SK-N-SH (cell line): ENCODE measurements at regions not wholly inside any gene's neighbourhood (a gene's known extent, or its start where the extent isn't known, plus 50 kb on each side); places are given as distances from the start of the nearest gene placed in this dataset.

Experiments used
- CTCF ChIA-PET: fragments of 300-600, 350-600 bp; formaldehyde crosslinking; extraction: SDS; loops from one replicate; lab custom pipeline; 2021; lab: Yijun Ruan, JAX
- POLR2A ChIA-PET: fragments of 350-600 bp; sonication (Branson Sonifier 250); formaldehyde crosslinking; extraction: SDS; loops from one replicate; lab custom pipeline; 2020; ENCODE audit warnings: antibody characterized with exemption, inconsistent platforms; lab: Yijun Ruan, JAX
- DNase-seq: peaks from one replicate; pipeline ENCODE4 v3.0.0; 2012
- H2AFZ ChIP-seq: fragments of 200-600 bp; sonication (generic); 2 replicates; pipeline ENCODE4 v1.8.1; 2016; ENCODE audit warnings: antibody characterized with exemption, mild to moderate bottlenecking, low read depth
- H3F3A ChIP-seq: fragments of 200-600 bp; sonication (generic); replicated peaks from 2 replicates; pipeline ENCODE3; 2016; ENCODE audit warnings: antibody characterized with exemption, mild to moderate bottlenecking; ENCODE audit not compliant: insufficient read depth
- H3K27ac ChIP-seq, 2 experiments: fragments of 200-500 bp in 1 of 2; fragments of 200-600 bp in 1 of 2; sonication (Bioruptor generic) in 1 of 2; sonication (generic), shearing (Covaris generic) in 1 of 2; 2 replicates each; pipeline versions ENCODE4 v1.5.1 to v1.6.1; 2014 to 2016; ENCODE audit warnings: low read depth in 2 of 2, inconsistent platforms in 1 of 2, low read length in 1 of 2, mild to moderate bottlenecking in 1 of 2, mixed read lengths in 1 of 2
- H3K27me3 ChIP-seq: fragments of 200-600 bp; sonication (generic), shearing (Covaris generic); 2 replicates; pipeline ENCODE4 v1.6.1; 2016; ENCODE audit warnings: mixed run types; ENCODE audit not compliant: insufficient read depth
- H3K36me3 ChIP-seq, 2 experiments: fragments of 200-500 bp in 1 of 2; fragments of 200-600 bp in 1 of 2; sonication (Bioruptor generic) in 1 of 2; sonication (generic) in 1 of 2; replicated peaks in 1 of 2; 2 replicates each; pipeline versions ENCODE3 to v1.5.1; 2014 to 2016; ENCODE audit warnings: low read length in 1 of 2, mild to moderate bottlenecking in 1 of 2; ENCODE audit not compliant: insufficient read depth in 2 of 2, control insufficient read depth in 1 of 2
- H3K4me1 ChIP-seq, 2 experiments: fragments of 200-500 bp in 1 of 2; fragments of 200-600 bp in 1 of 2; sonication (Bioruptor generic) in 1 of 2; sonication (generic), shearing (Covaris generic) in 1 of 2; 2 replicates each; pipeline versions ENCODE4 v1.5.1 to v1.6.1; 2014 to 2016; ENCODE audit warnings: low read depth in 1 of 2, low read length in 1 of 2, mixed run types in 1 of 2; ENCODE audit not compliant: insufficient read depth in 2 of 2, control insufficient read depth in 1 of 2
- H3K4me2 ChIP-seq: fragments of 200-600 bp; sonication (generic), shearing (Covaris generic); 2 replicates; pipeline ENCODE4 v1.6.1; 2017; ENCODE audit warnings: mixed run types
- H3K4me3 ChIP-seq, 2 experiments: fragments of 200-500 bp in 1 of 2; fragments of 200-600 bp in 1 of 2; sonication (Bioruptor generic) in 1 of 2; sonication (generic), shearing (Covaris generic) in 1 of 2; 2 replicates each; pipeline versions ENCODE4 v1.5.1 to v1.8.1; 2014 to 2016; ENCODE audit warnings: low read depth in 2 of 2, inconsistent platforms in 1 of 2, low read length in 1 of 2, mild to moderate bottlenecking in 1 of 2, mixed read lengths in 1 of 2, moderate library complexity in 1 of 2
- H3K79me2 ChIP-seq: fragments of 200-600 bp; sonication (generic); 2 replicates; pipeline ENCODE4 v1.8.1; 2017; ENCODE audit warnings: mild to moderate bottlenecking; ENCODE audit not compliant: insufficient read depth
- H3K9ac ChIP-seq: fragments of 200-600 bp; sonication (generic); 2 replicates; pipeline ENCODE4 v1.6.1; 2017; ENCODE audit warnings: mixed run types
- H3K9me2 ChIP-seq: fragments of 200-600 bp; sonication (generic); 2 replicates; pipeline ENCODE4 v1.6.1; 2017; ENCODE audit warnings: mixed run types
- H3K9me3 ChIP-seq: fragments of 200-600 bp; sonication (generic); 2 replicates; pipeline ENCODE4 v1.6.1; 2017; ENCODE audit warnings: mixed run types, mild to moderate bottlenecking, moderate library complexity
- H4K20me1 ChIP-seq: fragments of 200-600 bp; sonication (generic); 2 replicates; pipeline ENCODE4 v1.6.1; 2017; ENCODE audit warnings: mild to moderate bottlenecking, mixed run types; ENCODE audit not compliant: insufficient read depth
- ELF1 ChIP-seq: IDR thresholded peaks from 2 replicates; pipeline ENCODE4 v1.4.0; 2012
- EZH2phosphoT487 ChIP-seq: fragments of 200-600 bp; sonication (generic); IDR thresholded peaks from 2 replicates; pipeline ENCODE4 v1.6.1; 2017; ENCODE audit warnings: low read depth, mixed run types, mild to moderate bottlenecking, antibody characterized with exemption, moderate library complexity, borderline replicate concordance
- GATA2 ChIP-seq: sonication (generic); formaldehyde crosslinking; IDR thresholded peaks from 2 replicates; pipeline ENCODE4 v1.5.0; 2020; ENCODE audit warnings: mild to moderate bottlenecking, missing genetic modification reagents
- MEF2A ChIP-seq: IDR thresholded peaks from 2 replicates; pipeline ENCODE4 v1.4.0; 2012; ENCODE audit warnings: low read depth, borderline replicate concordance
- MXI1 ChIP-seq: IDR thresholded peaks from 2 replicates; pipeline ENCODE4 v1.6.1; 2012; ENCODE audit warnings: mild to moderate bottlenecking, low read depth, low read length, improper control_type of control experiment
- NFIC ChIP-seq: IDR thresholded peaks from 2 replicates; pipeline ENCODE4 v1.4.0; 2012; ENCODE audit warnings: borderline replicate concordance
- POLR2AphosphoS5 ChIP-seq: IDR thresholded peaks from 2 replicates; pipeline ENCODE4 v1.6.1; 2012; ENCODE audit warnings: low read depth, low read length
- RXRA ChIP-seq: IDR thresholded peaks from 2 replicates; pipeline ENCODE4 v1.4.0; 2012; ENCODE audit warnings: low read depth, mild to moderate bottlenecking, borderline replicate concordance
- SIN3A ChIP-seq: IDR thresholded peaks from 2 replicates; pipeline ENCODE4 v1.6.1; 2012; ENCODE audit warnings: low read depth, mild to moderate bottlenecking, low read length, moderate library complexity, borderline replicate concordance
- SMC3 ChIP-seq: IDR thresholded peaks from 2 replicates; pipeline ENCODE4 v1.6.1; 2012; ENCODE audit warnings: low read depth, low read length, improper control_type of control experiment
- TAF1 ChIP-seq: IDR thresholded peaks from 2 replicates; pipeline ENCODE4 v1.6.1; 2012; ENCODE audit warnings: low read depth, mild to moderate bottlenecking, low read length, moderate library complexity, borderline replicate concordance
- TCF12 ChIP-seq: IDR thresholded peaks from 2 replicates; pipeline ENCODE4 v1.4.0; 2012
- YY1 ChIP-seq: IDR thresholded peaks from 2 replicates; pipeline ENCODE4 v1.4.0; 2012; ENCODE audit warnings: low read depth, mild to moderate bottlenecking
- WGBS: methylation state at CpG from one replicate; pipeline ENCODE4 v1.1.6; 2017; ENCODE audit warnings: low lambda C conversion rate; 5-methylcytosine and 5-hydroxymethylcytosine counted together
- TF ChIP-seq, protein P1 (sequence below): IDR thresholded peaks from 2 replicates; pipeline ENCODE4 v1.4.0; 2012; ENCODE audit warnings: low read depth, borderline replicate concordance
- TF ChIP-seq, protein P2 (sequence below): fragments of 150-350 bp; IDR thresholded peaks from 2 replicates; pipeline ENCODE4 v1.6.1; 2017; ENCODE audit warnings: antibody characterized with exemption, low read length, low read depth, borderline replicate concordance
- TF ChIP-seq, protein P3 (sequence below): IDR thresholded peaks from 2 replicates; pipeline ENCODE4; 2012
- TF ChIP-seq, protein P4 (sequence below): IDR thresholded peaks from 2 replicates; pipeline ENCODE4 v1.4.0; 2012; ENCODE audit warnings: low read depth, borderline replicate concordance
- TF ChIP-seq, protein P5 (sequence below): fragments of 200-600 bp; sonication (generic); IDR thresholded peaks from 2 replicates; pipeline ENCODE4 v1.6.1; 2017; ENCODE audit warnings: antibody characterized with exemption, mild to moderate bottlenecking, moderate library complexity

DNA sequence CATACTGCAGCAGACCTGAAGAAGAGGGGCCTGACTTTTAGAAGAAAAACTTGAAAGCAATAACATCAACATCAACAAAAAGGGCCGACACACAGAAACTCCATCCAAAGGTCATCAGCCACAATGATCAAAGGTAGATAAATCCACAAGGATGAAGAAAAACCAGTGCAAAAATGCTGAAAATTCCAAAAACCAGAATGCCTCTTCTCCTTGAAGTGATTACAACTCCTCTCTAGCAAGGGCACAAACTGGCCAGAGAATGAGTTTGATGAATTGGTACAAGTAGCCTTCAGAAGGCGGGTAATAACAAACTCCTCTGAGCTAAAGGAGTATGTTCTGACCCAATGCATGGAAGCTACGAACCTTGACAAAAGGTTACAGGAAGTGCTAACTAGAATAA, 186.2 kb upstream of the RAI14 start:
- 34% methylated on average over 3 of the region's 3 CpGs for WGBS
- no peak for TF ChIP-seq ELF1
- TF ChIP-seq, protein P1, sequence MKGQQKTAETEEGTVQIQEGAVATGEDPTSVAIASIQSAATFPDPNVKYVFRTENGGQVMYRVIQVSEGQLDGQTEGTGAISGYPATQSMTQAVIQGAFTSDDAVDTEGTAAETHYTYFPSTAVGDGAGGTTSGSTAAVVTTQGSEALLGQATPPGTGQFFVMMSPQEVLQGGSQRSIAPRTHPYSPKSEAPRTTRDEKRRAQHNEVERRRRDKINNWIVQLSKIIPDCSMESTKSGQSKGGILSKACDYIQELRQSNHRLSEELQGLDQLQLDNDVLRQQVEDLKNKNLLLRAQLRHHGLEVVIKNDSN = no peak
- TF ChIP-seq RXRA = no peak
- no peak for TF ChIP-seq NFIC
- no peak for TF ChIP-seq SMC3
- TF ChIP-seq, protein P2, sequence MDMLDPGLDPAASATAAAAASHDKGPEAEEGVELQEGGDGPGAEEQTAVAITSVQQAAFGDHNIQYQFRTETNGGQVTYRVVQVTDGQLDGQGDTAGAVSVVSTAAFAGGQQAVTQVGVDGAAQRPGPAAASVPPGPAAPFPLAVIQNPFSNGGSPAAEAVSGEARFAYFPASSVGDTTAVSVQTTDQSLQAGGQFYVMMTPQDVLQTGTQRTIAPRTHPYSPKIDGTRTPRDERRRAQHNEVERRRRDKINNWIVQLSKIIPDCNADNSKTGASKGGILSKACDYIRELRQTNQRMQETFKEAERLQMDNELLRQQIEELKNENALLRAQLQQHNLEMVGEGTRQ = no peak
- no peak for TF ChIP-seq MEF2A
- TF ChIP-seq, protein P3, sequence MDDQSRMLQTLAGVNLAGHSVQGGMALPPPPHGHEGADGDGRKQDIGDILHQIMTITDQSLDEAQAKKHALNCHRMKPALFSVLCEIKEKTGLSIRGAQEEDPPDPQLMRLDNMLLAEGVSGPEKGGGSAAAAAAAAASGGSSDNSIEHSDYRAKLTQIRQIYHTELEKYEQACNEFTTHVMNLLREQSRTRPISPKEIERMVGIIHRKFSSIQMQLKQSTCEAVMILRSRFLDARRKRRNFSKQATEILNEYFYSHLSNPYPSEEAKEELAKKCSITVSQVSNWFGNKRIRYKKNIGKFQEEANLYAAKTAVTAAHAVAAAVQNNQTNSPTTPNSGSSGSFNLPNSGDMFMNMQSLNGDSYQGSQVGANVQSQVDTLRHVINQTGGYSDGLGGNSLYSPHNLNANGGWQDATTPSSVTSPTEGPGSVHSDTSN = no peak
- TF ChIP-seq TAF1 = no peak
- TF ChIP-seq GATA2 (CRISPR knock-in tag) = no peak
- TF ChIP-seq SIN3A = no peak
- TF ChIP-seq EZH2phosphoT487 = no peak
- TF ChIP-seq YY1 = no peak
- TF ChIP-seq POLR2AphosphoS5 = no peak
- TF ChIP-seq, protein P4, sequence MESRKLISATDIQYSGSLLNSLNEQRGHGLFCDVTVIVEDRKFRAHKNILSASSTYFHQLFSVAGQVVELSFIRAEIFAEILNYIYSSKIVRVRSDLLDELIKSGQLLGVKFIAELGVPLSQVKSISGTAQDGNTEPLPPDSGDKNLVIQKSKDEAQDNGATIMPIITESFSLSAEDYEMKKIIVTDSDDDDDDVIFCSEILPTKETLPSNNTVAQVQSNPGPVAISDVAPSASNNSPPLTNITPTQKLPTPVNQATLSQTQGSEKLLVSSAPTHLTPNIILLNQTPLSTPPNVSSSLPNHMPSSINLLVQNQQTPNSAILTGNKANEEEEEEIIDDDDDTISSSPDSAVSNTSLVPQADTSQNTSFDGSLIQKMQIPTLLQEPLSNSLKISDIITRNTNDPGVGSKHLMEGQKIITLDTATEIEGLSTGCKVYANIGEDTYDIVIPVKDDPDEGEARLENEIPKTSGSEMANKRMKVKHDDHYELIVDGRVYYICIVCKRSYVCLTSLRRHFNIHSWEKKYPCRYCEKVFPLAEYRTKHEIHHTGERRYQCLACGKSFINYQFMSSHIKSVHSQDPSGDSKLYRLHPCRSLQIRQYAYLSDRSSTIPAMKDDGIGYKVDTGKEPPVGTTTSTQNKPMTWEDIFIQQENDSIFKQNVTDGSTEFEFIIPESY = no peak
- no peak for TF ChIP-seq TCF12
- TF ChIP-seq, protein P5, sequence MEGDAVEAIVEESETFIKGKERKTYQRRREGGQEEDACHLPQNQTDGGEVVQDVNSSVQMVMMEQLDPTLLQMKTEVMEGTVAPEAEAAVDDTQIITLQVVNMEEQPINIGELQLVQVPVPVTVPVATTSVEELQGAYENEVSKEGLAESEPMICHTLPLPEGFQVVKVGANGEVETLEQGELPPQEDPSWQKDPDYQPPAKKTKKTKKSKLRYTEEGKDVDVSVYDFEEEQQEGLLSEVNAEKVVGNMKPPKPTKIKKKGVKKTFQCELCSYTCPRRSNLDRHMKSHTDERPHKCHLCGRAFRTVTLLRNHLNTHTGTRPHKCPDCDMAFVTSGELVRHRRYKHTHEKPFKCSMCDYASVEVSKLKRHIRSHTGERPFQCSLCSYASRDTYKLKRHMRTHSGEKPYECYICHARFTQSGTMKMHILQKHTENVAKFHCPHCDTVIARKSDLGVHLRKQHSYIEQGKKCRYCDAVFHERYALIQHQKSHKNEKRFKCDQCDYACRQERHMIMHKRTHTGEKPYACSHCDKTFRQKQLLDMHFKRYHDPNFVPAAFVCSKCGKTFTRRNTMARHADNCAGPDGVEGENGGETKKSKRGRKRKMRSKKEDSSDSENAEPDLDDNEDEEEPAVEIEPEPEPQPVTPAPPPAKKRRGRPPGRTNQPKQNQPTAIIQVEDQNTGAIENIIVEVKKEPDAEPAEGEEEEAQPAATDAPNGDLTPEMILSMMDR = no peak
- no peak for TF ChIP-seq MXI1
- H3K27me3 ChIP-seq = no peaks in the 10 kb centered on the region
- no peaks in the 10 kb centered on the region for H3K4me1 ChIP-seq
- no peaks in the 10 kb centered on the region for H3K36me3 ChIP-seq
- ChIA-PET POLR2A (no interaction called here), CTCF (interaction anchor here (0.6 to 1.7 kb wide), 2 partner anchors 473 to 488 kb away, joined by 3 to 7 read pairs; no protein-coding TSS in a partner anchor)
- DNase-seq = no peak
- no peaks in the 10 kb centered on the region for H3F3A ChIP-seq
- no peak overlapping the region for H3K27ac ChIP-seq
- H2AFZ ChIP-seq = no peak overlapping the region
- H3K9me2 ChIP-seq = no peaks in the 10 kb centered on the region
- H3K4me3 ChIP-seq = no peak overlapping the region
- no peak overlapping the region for H3K4me2 ChIP-seq
- H3K9ac ChIP-seq = no peak overlapping the region
- no peaks in the 10 kb centered on the region for H3K79me2 ChIP-seq
- H3K9me3 ChIP-seq = no peaks in the 10 kb centered on the region
- no peaks in the 10 kb centered on the region for H4K20me1 ChIP-seq
